ENCODE measurements at regions not wholly inside any gene's neighbourhood (a gene's known extent, or its start where the extent isn't known, plus 50 kb on each side); places are given as distances from the start of the nearest gene placed in this dataset.

DNA sequence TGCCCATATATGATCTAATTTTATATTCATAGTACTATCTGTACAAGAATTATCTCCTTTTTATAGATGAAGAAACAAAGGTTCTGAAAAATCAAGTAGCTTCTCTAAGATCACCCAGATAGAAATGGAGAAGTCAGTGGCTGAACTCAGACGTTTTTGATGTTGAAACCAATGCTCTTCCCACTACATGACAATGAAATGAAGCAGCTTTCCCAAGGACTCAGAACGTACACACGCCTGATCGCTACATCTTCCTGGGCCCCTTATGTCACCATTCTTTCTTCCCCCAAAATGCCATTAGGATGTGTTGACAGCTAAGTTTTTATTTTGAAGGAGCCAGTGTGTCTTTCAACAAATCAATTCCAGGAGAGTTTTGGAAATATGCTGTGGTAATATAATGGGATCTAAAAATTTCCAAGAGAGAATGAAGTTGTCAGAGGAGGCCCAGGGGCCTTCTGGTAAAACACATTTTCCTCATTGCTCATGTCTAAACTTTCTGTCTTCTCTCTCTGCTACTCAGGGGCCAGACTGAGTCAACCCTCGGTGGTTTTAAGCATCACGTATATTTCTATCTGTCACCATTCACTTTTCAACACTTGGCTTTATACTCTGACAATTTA, 98.1 kb upstream of the COL21A1 start:
- DNase-seq = no peak

- no peak for DNase-seq
These were observed 95.9 kb upstream of the COL21A1 start for GRCh38 chr6:56343295-56343694.

GRCh38 chr6:56339524-56339923, 92.1 kb upstream of the COL21A1 start:
- no peak for DNase-seq

- DNase-seq = no peak
These were observed 88.3 kb upstream of the COL21A1 start for GRCh38 chr6:56335726-56336125.

GRCh38 chr6:56334937-56335336, 87.6 kb upstream of the COL21A1 start:
- DNase-seq = no peak

- no peak for DNase-seq
These were observed 82.1 kb upstream of the COL21A1 start for GRCh38 chr6:56329271-56330050.

DNA sequence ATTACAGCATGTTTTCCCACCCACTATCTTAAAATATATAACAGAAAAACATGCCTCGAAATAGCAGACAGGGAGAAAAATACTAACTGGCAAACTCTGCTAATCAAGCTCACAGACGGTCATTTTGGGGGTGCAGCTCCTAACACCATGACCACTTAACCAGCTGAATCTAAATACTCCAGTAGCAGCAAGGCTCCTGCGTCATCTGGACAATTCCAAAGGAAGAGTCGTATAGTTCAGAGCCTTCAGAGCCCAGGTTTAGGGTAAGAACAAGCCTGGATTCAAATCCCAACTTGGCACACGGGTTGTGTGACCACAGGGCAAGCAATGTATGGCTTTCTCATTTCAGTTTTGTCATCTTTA, 81.3 kb upstream of the COL21A1 start:
- DNase-seq = no peak

DNA sequence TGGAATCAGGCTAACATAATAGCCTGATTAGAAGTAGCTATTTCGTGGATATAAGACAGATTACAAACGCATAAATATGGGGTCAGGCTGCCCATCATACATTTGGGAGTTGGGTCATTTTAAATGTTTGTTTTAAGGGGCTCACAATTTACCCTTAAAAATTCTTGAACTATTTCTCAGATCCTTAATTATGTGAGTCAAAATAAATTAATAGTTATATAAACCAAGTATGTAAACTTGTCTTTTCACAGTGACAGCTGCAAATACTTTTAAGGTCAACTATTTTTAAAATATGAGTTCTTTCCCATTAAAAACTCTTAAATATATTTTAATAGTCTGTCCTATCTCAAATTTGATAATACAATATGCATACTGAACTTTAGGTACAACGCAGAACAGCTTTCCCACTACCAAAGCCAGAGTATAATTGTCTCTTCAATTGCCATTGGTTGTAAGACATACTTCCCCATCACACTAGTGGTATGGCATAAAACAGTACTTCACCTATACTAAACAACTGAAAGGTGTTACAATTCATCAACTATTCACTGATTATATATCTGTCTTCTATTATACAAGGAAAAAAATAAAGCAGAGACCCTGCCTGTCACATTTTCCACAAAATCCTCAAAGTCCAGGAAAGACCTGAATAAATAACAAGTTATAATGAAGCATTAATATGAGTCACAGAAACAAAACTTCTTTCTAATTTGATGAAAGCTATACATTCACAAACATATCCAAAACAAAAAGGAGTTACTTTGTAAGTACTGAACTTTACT, 80.8 kb upstream of the COL21A1 start:
- DNase-seq = no peak

GRCh38 chr6:56324396-56324795, 77.0 kb upstream of the COL21A1 start:
- DNase-seq = no peak

DNA sequence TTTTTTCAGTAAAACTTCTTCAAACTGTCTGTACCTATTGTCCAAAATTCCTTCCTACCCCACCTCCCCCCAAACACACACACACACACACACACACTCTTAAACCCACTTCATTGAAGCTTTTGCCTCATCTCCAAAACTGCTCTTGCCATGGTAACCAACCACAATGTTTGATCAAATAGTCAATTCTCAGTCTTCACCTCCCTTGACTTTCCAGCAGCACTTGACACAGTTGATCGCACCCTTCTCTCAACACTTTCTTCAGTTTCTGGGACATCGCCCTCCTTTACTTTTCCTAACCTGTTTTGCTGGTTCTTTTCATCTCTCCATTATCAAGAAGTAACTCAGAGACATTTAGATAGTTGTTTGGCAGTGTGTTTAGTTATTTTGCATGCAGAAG, 71.5 kb upstream of the COL21A1 start:
- DNase-seq = no peak

- DNase-seq = no peak
These were observed 67.5 kb upstream of the COL21A1 start for GRCh38 chr6:56314683-56315523.

DNA sequence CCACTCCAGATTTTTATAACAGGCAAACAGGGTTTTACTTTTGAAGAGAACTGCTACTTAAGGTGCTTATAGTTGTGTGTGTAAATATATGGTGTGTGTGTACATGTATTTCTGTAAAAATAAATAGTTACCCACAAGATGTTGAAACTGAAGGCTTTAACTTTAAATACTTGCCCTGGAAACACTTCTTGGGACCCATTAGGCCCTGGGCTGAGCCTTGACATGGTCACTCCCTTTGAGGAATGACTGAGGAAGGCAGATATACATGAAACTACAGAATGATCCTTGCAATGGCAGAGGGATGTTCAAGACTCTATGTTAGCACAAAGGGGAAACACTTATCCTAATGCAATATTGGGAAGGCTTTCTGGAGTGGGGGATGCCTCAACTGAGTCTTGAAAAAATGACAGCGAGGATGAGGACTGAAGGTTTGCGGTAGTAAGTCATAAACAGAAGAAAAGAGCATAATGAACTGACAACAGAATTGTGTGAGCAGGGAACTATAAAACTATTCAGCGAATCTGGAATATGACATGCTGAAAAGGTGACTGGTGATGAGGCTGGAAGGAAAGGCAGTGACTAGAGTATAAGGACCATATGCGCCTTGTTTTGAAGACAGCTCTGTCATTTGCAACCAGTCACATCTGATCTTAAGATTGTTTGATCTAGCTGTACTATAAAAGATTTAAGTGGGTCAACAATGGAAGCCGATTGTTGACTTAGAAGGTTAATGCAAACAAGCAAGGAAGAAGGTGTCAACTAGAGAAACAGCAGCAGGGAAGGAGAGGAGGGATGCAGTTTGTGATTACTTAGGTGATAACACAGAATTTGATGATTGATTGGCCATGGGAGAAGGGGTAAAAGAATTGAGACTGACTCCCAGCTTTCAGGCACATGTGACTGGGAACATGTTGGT, 64.4 kb upstream of the COL21A1 start:
- no peak for DNase-seq

GRCh38 chr6:56311061-56311460, 63.7 kb upstream of the COL21A1 start:
- DNase-seq = no peak

DNA sequence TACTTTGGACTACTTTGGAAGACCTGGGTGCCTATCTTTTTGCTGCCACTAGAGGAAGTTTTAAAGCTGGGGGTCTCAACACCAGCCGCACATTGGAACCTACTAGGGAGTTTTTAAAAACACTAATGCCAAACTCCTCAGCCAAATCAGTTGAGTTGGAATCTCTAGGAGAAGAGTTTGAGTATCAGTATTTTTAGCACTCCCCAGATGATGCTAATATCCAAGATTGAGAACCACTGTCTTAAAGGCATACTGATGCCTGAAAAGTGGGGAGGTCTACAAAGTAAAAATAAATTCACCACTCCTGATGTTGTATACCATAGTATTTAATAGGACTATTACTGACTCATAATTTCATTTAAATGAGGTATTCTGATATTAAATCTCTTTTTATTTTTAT, 62.9 kb upstream of the COL21A1 start:
- no peak for DNase-seq

DNA sequence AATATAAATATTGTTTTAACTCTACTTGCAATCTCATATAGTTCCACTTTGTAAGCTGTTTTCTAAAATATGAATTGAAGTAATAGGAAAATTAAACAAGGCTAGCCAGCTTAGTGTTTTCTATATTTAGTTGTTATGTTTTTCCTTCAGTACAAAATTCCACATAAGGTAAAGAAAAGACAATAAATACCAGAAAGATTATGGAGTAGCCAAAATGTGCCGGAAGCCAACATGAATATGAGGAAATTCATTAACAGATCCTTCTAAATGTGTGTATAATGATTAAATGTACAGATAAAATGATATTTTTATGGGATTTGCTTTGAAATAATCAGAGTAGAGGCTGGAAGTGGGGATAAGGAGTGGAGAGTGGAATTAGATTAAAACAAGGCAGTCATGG, 52.5 kb upstream of the COL21A1 start:
- DNase-seq = no peak

GRCh38 chr6:56297022-56297989, 49.9 kb upstream of the COL21A1 start:
- no peak for DNase-seq

Measured in CD4-positive, alpha-beta T cell treated with Interleukin-4 for 1 hour (primary cell).